ENCODE measurements at regions not wholly inside any gene's neighbourhood (a gene's known extent, or its start where the extent isn't known, plus 50 kb on each side); places are given as distances from the start of the nearest gene placed in this dataset.

- Histone ChIP-seq H3K27me3 (ENCODE audit: insufficient read depth, low read length) (no peaks in the 10 kb centered on the region), H3K27ac (ENCODE audit: low read depth, low read length) (no peak overlapping the region), H3K4me1 (ENCODE audit: control insufficient read depth in 1 of 2, insufficient read depth in 2 of 2, low read length in 2 of 2) (no peaks in the 10 kb centered on the region), H3K4me2 (ENCODE audit: low read length) (no peak overlapping the region), H2AFZ (ENCODE audit: low read depth, low read length, poor library complexity, severe bottlenecking) (no peak overlapping the region), H3K36me3 (ENCODE audit: control insufficient read depth in 1 of 2, insufficient read depth in 2 of 2, low read length in 2 of 2) (no peaks in the 10 kb centered on the region), H3K9me2 (ENCODE audit: insufficient read depth) (no peaks in the 10 kb centered on the region), H4K20me1 (ENCODE audit: insufficient read depth) (no peaks in the 10 kb centered on the region), H3K79me2 (ENCODE audit: insufficient read depth, low read length) (no peaks in the 10 kb centered on the region), H3K9ac (ENCODE audit: low read length) (no peak overlapping the region), H3K9me3 (ENCODE audit: control insufficient read depth in 1 of 2, insufficient read depth in 1 of 2, low read depth in 1 of 2, low read length in 2 of 2) (no peaks in the 10 kb centered on the region), H3K4me3 (replicated peaks in 1 of 2; ENCODE audit: low read depth in 1 of 2, low read length in 2 of 2) (no peak overlapping the region)
- CTCF ChIA-PET, result no interaction called here
- TF ChIP-seq ATF3 (IDR thresholded peaks at IDR 0.05) (no peak), CEBPB (IDR thresholded peaks at IDR 0.05; ENCODE audit: low read depth) (no peak), SIN3A (IDR thresholded peaks at IDR 0.05; ENCODE audit: low read depth) (no peak), RAD21 (IDR thresholded peaks at IDR 0.05; ENCODE audit: low read depth) (no peak), FOSL1 (IDR thresholded peaks at IDR 0.05; ENCODE audit: low read depth) (no peak)
- DNase-seq (ENCODE audit: low read depth, low spot score) (no peak), ATAC-seq (no peak)
- no TSS peak for BruUV-seq (replicated peaks)
- POLR2A ChIA-PET, result no interaction called here
- intact Hi-C loops (cut with micrococcal nuclease), result no loop called here
- RAD21 ChIA-PET (ENCODE audit: low non-redundant PET in 1 of 2, low total read pairs in 2 of 2, uncharacterized antibody in 2 of 2, unreplicated experiment in 2 of 2), result no interaction called here
Observed at GRCh38 chr6:231779-232178, 60.5 kb upstream of the DUSP22 start.

GRCh38 chr6:232982-233640 is 59.2 kb upstream of the DUSP22 start:
- H3K9me2 ChIP-seq (ENCODE audit: insufficient read depth), result no peaks in the 10 kb centered on the region
- RAD21 ChIA-PET (ENCODE audit: low non-redundant PET in 1 of 2, low total read pairs in 2 of 2, uncharacterized antibody in 2 of 2, unreplicated experiment in 2 of 2), result no interaction called here
- no peak overlapping the region for H3K9ac ChIP-seq (ENCODE audit: low read length)
- H2AFZ ChIP-seq (ENCODE audit: low read depth, low read length, poor library complexity, severe bottlenecking), result no peak overlapping the region
- H3K27ac ChIP-seq (ENCODE audit: low read depth, low read length), result no peak overlapping the region
- intact Hi-C loops (cut with micrococcal nuclease), result no loop called here
- POLR2A ChIA-PET, result no interaction called here
- DNase-seq (ENCODE audit: low read depth, low spot score) (no peak), ATAC-seq (no peak)
- no peaks in the 10 kb centered on the region for H3K36me3 ChIP-seq (ENCODE audit: control insufficient read depth in 1 of 2, insufficient read depth in 2 of 2, low read length in 2 of 2)
- H3K9me3 ChIP-seq (ENCODE audit: control insufficient read depth in 1 of 2, insufficient read depth in 1 of 2, low read depth in 1 of 2, low read length in 2 of 2), result no peaks in the 10 kb centered on the region
- H3K27me3 ChIP-seq (ENCODE audit: insufficient read depth, low read length), result no peaks in the 10 kb centered on the region
- H3K4me1 ChIP-seq (ENCODE audit: control insufficient read depth in 1 of 2, insufficient read depth in 2 of 2, low read length in 2 of 2), result no peaks in the 10 kb centered on the region
- CTCF ChIA-PET, result no interaction called here
- H4K20me1 ChIP-seq (ENCODE audit: insufficient read depth), result no peaks in the 10 kb centered on the region
- H3K79me2 ChIP-seq (ENCODE audit: insufficient read depth, low read length), result no peaks in the 10 kb centered on the region
- no peak overlapping the region for H3K4me2 ChIP-seq (ENCODE audit: low read length)
- no TSS peak for BruUV-seq (replicated peaks)
- no peak overlapping the region for H3K4me3 ChIP-seq (replicated peaks in 1 of 2; ENCODE audit: low read depth in 1 of 2, low read length in 2 of 2)
- TF ChIP-seq, protein P1, sequence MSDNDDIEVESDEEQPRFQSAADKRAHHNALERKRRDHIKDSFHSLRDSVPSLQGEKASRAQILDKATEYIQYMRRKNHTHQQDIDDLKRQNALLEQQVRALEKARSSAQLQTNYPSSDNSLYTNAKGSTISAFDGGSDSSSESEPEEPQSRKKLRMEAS (IDR thresholded peaks at IDR 0.05), result no peak
- no peak for TF ChIP-seq POLR2AphosphoS5 (IDR thresholded peaks at IDR 0.05; ENCODE audit: low read depth, low read length)
- TF ChIP-seq CEBPB (IDR thresholded peaks at IDR 0.05; ENCODE audit: low read depth), result no peak
- TF ChIP-seq SRF (IDR thresholded peaks at IDR 0.05; ENCODE audit: low read depth), result no peak
- TF ChIP-seq CBX3 (IDR thresholded peaks at IDR 0.05; ENCODE audit: low read depth), result no peak
- TF ChIP-seq POLR2A (IDR thresholded peaks at IDR 0.05; ENCODE audit: borderline replicate concordance, extremely low read depth, insufficient read depth, insufficient read length), result no peak
- no peak for TF ChIP-seq YY1 (IDR thresholded peaks at IDR 0.05; ENCODE audit: extremely low read depth, insufficient replicate concordance, low read depth, low read length)
- TF ChIP-seq, protein P2, sequence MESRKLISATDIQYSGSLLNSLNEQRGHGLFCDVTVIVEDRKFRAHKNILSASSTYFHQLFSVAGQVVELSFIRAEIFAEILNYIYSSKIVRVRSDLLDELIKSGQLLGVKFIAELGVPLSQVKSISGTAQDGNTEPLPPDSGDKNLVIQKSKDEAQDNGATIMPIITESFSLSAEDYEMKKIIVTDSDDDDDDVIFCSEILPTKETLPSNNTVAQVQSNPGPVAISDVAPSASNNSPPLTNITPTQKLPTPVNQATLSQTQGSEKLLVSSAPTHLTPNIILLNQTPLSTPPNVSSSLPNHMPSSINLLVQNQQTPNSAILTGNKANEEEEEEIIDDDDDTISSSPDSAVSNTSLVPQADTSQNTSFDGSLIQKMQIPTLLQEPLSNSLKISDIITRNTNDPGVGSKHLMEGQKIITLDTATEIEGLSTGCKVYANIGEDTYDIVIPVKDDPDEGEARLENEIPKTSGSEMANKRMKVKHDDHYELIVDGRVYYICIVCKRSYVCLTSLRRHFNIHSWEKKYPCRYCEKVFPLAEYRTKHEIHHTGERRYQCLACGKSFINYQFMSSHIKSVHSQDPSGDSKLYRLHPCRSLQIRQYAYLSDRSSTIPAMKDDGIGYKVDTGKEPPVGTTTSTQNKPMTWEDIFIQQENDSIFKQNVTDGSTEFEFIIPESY (IDR thresholded peaks at IDR 0.05; ENCODE audit: extremely low read depth, insufficient replicate concordance, low read length), result no peak
- no peak for TF ChIP-seq ELF1 (IDR thresholded peaks at IDR 0.05; ENCODE audit: borderline replicate concordance, low read depth)
- TF ChIP-seq CTCF (IDR thresholded peaks at IDR 0.05 in 2 of 3, conservative IDR thresholded peaks at IDR 0.05 in 1 of 3; ENCODE audit: borderline replicate concordance in 1 of 3, insufficient read depth in 1 of 3, low read depth in 2 of 3, low read length in 2 of 3), result no peak
- no peak for TF ChIP-seq JUND (IDR thresholded peaks at IDR 0.05)

All from HCT116 (cell line).